ENCODE measurements at regions not wholly inside any gene's neighbourhood (a gene's known extent, or its start where the extent isn't known, plus 50 kb on each side); places are given as distances from the start of the nearest gene placed in this dataset.

GRCh38 chr6:40897390-40898003, 141.5 kb downstream of the UNC5CL start:
- no peak for DNase-seq
- Histone ChIP-seq H3K27me3 (ENCODE audit: control insufficient read depth, insufficient read depth, low read length) (no peaks in the 10 kb centered on the region), H3K4me1 (ENCODE audit: control insufficient read depth, insufficient read depth, low read length) (peaks cover 29% of the 10 kb centered on the region), H3K9me3 (ENCODE audit: control insufficient read depth, low read depth, low read length) (no peaks in the 10 kb centered on the region), H3K27ac (ENCODE audit: low read length) (no peak overlapping the region), H3K36me3 (ENCODE audit: control insufficient read depth, insufficient read depth, low read length) (no peaks in the 10 kb centered on the region), H3K4me3 (ENCODE audit: low read length) (no peak overlapping the region)
- 100% methylated on average over 1 of the region's 10 CpGs for WGBS (ENCODE audit: insufficient coverage, low lambda C conversion rate)

- H3K27ac ChIP-seq (ENCODE audit: low read length), result no peak overlapping the region
- H3K27me3 ChIP-seq (ENCODE audit: control insufficient read depth, insufficient read depth, low read length), result no peaks in the 10 kb centered on the region
- no peaks in the 10 kb centered on the region for H3K36me3 ChIP-seq (ENCODE audit: control insufficient read depth, insufficient read depth, low read length)
- no peaks in the 10 kb centered on the region for H3K9me3 ChIP-seq (ENCODE audit: control insufficient read depth, low read depth, low read length)
- WGBS (ENCODE audit: insufficient coverage, low lambda C conversion rate), result 8% methylated on average over 2 of the region's 3 CpGs
- H3K4me1 ChIP-seq (ENCODE audit: control insufficient read depth, insufficient read depth, low read length), result peaks cover 29% of the 10 kb centered on the region
- no peak overlapping the region for H3K4me3 ChIP-seq (ENCODE audit: low read length)
- no peak for DNase-seq
Measured at GRCh38 chr6:40896696-40897095, 142.3 kb downstream of the UNC5CL start.

GRCh38 chr6:40894962-40895799, 143.8 kb downstream of the UNC5CL start:
- WGBS (ENCODE audit: insufficient coverage, low lambda C conversion rate), result 82% methylated on average over 3 of the region's 14 CpGs

GRCh38 chr6:40893021-40893420, 146.0 kb downstream of the UNC5CL start:
- DNase-seq, result no peak
- H3K9me3 ChIP-seq (ENCODE audit: control insufficient read depth, low read depth, low read length), result no peaks in the 10 kb centered on the region
- WGBS (ENCODE audit: insufficient coverage, low lambda C conversion rate), result no CpG with 5 or more reads among the region's 7 CpGs
- no peak overlapping the region for H3K4me3 ChIP-seq (ENCODE audit: low read length)
- no peaks in the 10 kb centered on the region for H3K36me3 ChIP-seq (ENCODE audit: control insufficient read depth, insufficient read depth, low read length)
- H3K27me3 ChIP-seq (ENCODE audit: control insufficient read depth, insufficient read depth, low read length), result no peaks in the 10 kb centered on the region
- no peak overlapping the region for H3K27ac ChIP-seq (ENCODE audit: low read length)
- H3K4me1 ChIP-seq (ENCODE audit: control insufficient read depth, insufficient read depth, low read length), result peaks cover 19% of the 10 kb centered on the region

More at GRCh38 chr6:40894962-40895799, 143.8 kb downstream of the UNC5CL start:
- Histone ChIP-seq H3K4me3 (ENCODE audit: low read length) (no peak overlapping the region), H3K27ac (ENCODE audit: low read length) (no peak overlapping the region), H3K9me3 (ENCODE audit: control insufficient read depth, low read depth, low read length) (no peaks in the 10 kb centered on the region), H3K27me3 (ENCODE audit: control insufficient read depth, insufficient read depth, low read length) (no peaks in the 10 kb centered on the region), H3K36me3 (ENCODE audit: control insufficient read depth, insufficient read depth, low read length) (no peaks in the 10 kb centered on the region), H3K4me1 (ENCODE audit: control insufficient read depth, insufficient read depth, low read length) (peaks cover 29% of the 10 kb centered on the region)
- DNase-seq, result peak; percentile 32 to 65

- Histone ChIP-seq H3K36me3 (ENCODE audit: control insufficient read depth, insufficient read depth, low read length) (no peaks in the 10 kb centered on the region), H3K4me3 (ENCODE audit: low read length) (no peak overlapping the region), H3K27ac (ENCODE audit: low read length) (no peak overlapping the region), H3K27me3 (ENCODE audit: control insufficient read depth, insufficient read depth, low read length) (no peaks in the 10 kb centered on the region), H3K9me3 (ENCODE audit: control insufficient read depth, low read depth, low read length) (no peaks in the 10 kb centered on the region), H3K4me1 (ENCODE audit: control insufficient read depth, insufficient read depth, low read length) (peaks cover 19% of the 10 kb centered on the region)
- WGBS (ENCODE audit: insufficient coverage, low lambda C conversion rate), result no CpG with 5 or more reads among the region's 8 CpGs
- DNase-seq, result no peak
Measured at GRCh38 chr6:40892223-40892622, 146.8 kb downstream of the UNC5CL start.

GRCh38 chr6:40891686-40892085, 147.3 kb downstream of the UNC5CL start:
- Histone ChIP-seq H3K27ac (ENCODE audit: low read length) (no peak overlapping the region), H3K9me3 (ENCODE audit: control insufficient read depth, low read depth, low read length) (no peaks in the 10 kb centered on the region), H3K36me3 (ENCODE audit: control insufficient read depth, insufficient read depth, low read length) (no peaks in the 10 kb centered on the region), H3K27me3 (ENCODE audit: control insufficient read depth, insufficient read depth, low read length) (no peaks in the 10 kb centered on the region), H3K4me3 (ENCODE audit: low read length) (no peak overlapping the region), H3K4me1 (ENCODE audit: control insufficient read depth, insufficient read depth, low read length) (peaks cover 14% of the 10 kb centered on the region)
- 100% methylated on average over 1 of the region's 8 CpGs for WGBS (ENCODE audit: insufficient coverage, low lambda C conversion rate)
- no peak for DNase-seq

GRCh38 chr6:40891131-40891530, 147.9 kb downstream of the UNC5CL start:
- DNase-seq, result no peak
- Histone ChIP-seq H3K36me3 (ENCODE audit: control insufficient read depth, insufficient read depth, low read length) (no peaks in the 10 kb centered on the region), H3K4me3 (ENCODE audit: low read length) (no peak overlapping the region), H3K9me3 (ENCODE audit: control insufficient read depth, low read depth, low read length) (no peaks in the 10 kb centered on the region), H3K4me1 (ENCODE audit: control insufficient read depth, insufficient read depth, low read length) (peaks cover 8% of the 10 kb centered on the region), H3K27me3 (ENCODE audit: control insufficient read depth, insufficient read depth, low read length) (no peaks in the 10 kb centered on the region), H3K27ac (ENCODE audit: low read length) (no peak overlapping the region)
- WGBS (ENCODE audit: insufficient coverage, low lambda C conversion rate), result no CpG with 5 or more reads among the region's 2 CpGs

- H3K9me3 ChIP-seq (ENCODE audit: control insufficient read depth, low read depth, low read length), result no peaks in the 10 kb centered on the region
- no peak overlapping the region for H3K27ac ChIP-seq (ENCODE audit: low read length)
- no peaks in the 10 kb centered on the region for H3K36me3 ChIP-seq (ENCODE audit: control insufficient read depth, insufficient read depth, low read length)
- 83% methylated on average over 2 of the region's 7 CpGs for WGBS (ENCODE audit: insufficient coverage, low lambda C conversion rate)
- no peak overlapping the region for H3K4me3 ChIP-seq (ENCODE audit: low read length)
- no peak for DNase-seq
- no peaks in the 10 kb centered on the region for H3K4me1 ChIP-seq (ENCODE audit: control insufficient read depth, insufficient read depth, low read length)
- H3K27me3 ChIP-seq (ENCODE audit: control insufficient read depth, insufficient read depth, low read length), result no peaks in the 10 kb centered on the region
Measured at GRCh38 chr6:40889137-40889832, 149.7 kb downstream of the UNC5CL start.

- WGBS (ENCODE audit: insufficient coverage, low lambda C conversion rate), result no CpG with 5 or more reads among the region's 3 CpGs
- Histone ChIP-seq H3K9me3 (ENCODE audit: control insufficient read depth, low read depth, low read length) (no peaks in the 10 kb centered on the region), H3K27ac (ENCODE audit: low read length) (no peak overlapping the region), H3K4me3 (ENCODE audit: low read length) (no peak overlapping the region), H3K4me1 (ENCODE audit: control insufficient read depth, insufficient read depth, low read length) (no peaks in the 10 kb centered on the region), H3K27me3 (ENCODE audit: control insufficient read depth, insufficient read depth, low read length) (no peaks in the 10 kb centered on the region), H3K36me3 (ENCODE audit: control insufficient read depth, insufficient read depth, low read length) (no peaks in the 10 kb centered on the region)
- DNase-seq, result no peak
Measured at GRCh38 chr6:40888456-40888990, 150.5 kb downstream of the UNC5CL start.

GRCh38 chr6:40887792-40888340, 151.2 kb downstream of the UNC5CL start:
- Histone ChIP-seq H3K27ac (ENCODE audit: low read length) (peak overlapping the region; percentile 15), H3K4me1 (ENCODE audit: control insufficient read depth, insufficient read depth, low read length) (no peaks in the 10 kb centered on the region), H3K36me3 (ENCODE audit: control insufficient read depth, insufficient read depth, low read length) (no peaks in the 10 kb centered on the region), H3K4me3 (ENCODE audit: low read length) (no peak overlapping the region), H3K27me3 (ENCODE audit: control insufficient read depth, insufficient read depth, low read length) (no peaks in the 10 kb centered on the region), H3K9me3 (ENCODE audit: control insufficient read depth, low read depth, low read length) (no peaks in the 10 kb centered on the region)
- no CpG with 5 or more reads among the region's 6 CpGs for WGBS (ENCODE audit: insufficient coverage, low lambda C conversion rate)
- DNase-seq, result no peak
